Endodermal cell (in vitro differentiated cells): ENCODE measurements at regions not wholly inside any gene's neighbourhood (a gene's known extent, or its start where the extent isn't known, plus 50 kb on each side); places are given as distances from the start of the nearest gene placed in this dataset.

ENCODE experiments used
- DNase-seq: peaks from one replicate; pipeline ENCODE4 v3.0.0-alpha.2; 2017
- H3K27ac ChIP-seq: 2 replicates; pipeline ENCODE4 v1.5.1; 2013; ENCODE audit warnings: mild to moderate bottlenecking, low read depth, low read length, moderate library complexity
- H3K27me3 ChIP-seq: 2 replicates; pipeline ENCODE4 v1.6.1; 2013; ENCODE audit warnings: mild to moderate bottlenecking, low read length, moderate library complexity; ENCODE audit not compliant: insufficient read depth, control insufficient read depth, poor library complexity, severe bottlenecking
- H3K36me3 ChIP-seq: 2 replicates; pipeline ENCODE4 v1.7.0; 2013; ENCODE audit warnings: mild to moderate bottlenecking, low read length, moderate library complexity; ENCODE audit not compliant: control insufficient read depth, insufficient read depth
- H3K4me1 ChIP-seq: one replicate; pipeline ENCODE4 v1.7.0; 2013; ENCODE audit warnings: low read length; ENCODE audit not compliant: control insufficient read depth, insufficient read depth
- H3K4me3 ChIP-seq: 2 replicates; pipeline ENCODE4 v1.5.1; 2013; ENCODE audit warnings: mild to moderate bottlenecking, low read length, moderate library complexity
- H3K9ac ChIP-seq: 2 replicates; pipeline ENCODE4 v1.6.1; 2013; ENCODE audit warnings: mild to moderate bottlenecking, low read length, moderate library complexity; ENCODE audit not compliant: poor library complexity, severe bottlenecking; ENCODE audit errors: extremely low read depth
- H3K9me3 ChIP-seq: 2 replicates; pipeline ENCODE4 v1.6.1; 2013; ENCODE audit warnings: mild to moderate bottlenecking, low read length, moderate library complexity; ENCODE audit not compliant: control insufficient read depth
- H3K27ac Mint-ChIP-seq: 2 replicates; pipeline ENCODE4 v1.8.0; 2020; ENCODE audit warnings: mixed read lengths
- H3K27me3 Mint-ChIP-seq: 2 replicates; pipeline ENCODE4 v1.8.0; 2021; ENCODE audit warnings: mild to moderate bottlenecking, mixed read lengths; ENCODE audit not compliant: insufficient read depth
- H3K36me3 Mint-ChIP-seq: 2 replicates; pipeline ENCODE4 v1.8.0; 2020; ENCODE audit warnings: low read depth, mixed read lengths
- H3K4me1 Mint-ChIP-seq: 2 replicates; pipeline ENCODE4 v1.8.0; 2020; ENCODE audit warnings: mixed read lengths
- H3K4me3 Mint-ChIP-seq: 2 replicates; pipeline ENCODE4 v1.8.0; 2020; ENCODE audit warnings: mild to moderate bottlenecking, moderate library complexity, mixed read lengths
- H3K9me3 Mint-ChIP-seq: 2 replicates; pipeline ENCODE4 v1.8.0; 2020; ENCODE audit warnings: mild to moderate bottlenecking, mixed read lengths
- WGBS, 2 experiments: methylation state at CpG; one replicate each; pipeline versions ENCODE4 v1.1.5 to v1.1.7; 2013; ENCODE audit warnings: missing lambda C conversion rate in 2 of 2, mixed read lengths in 1 of 2; ENCODE audit not compliant: insufficient coverage in 1 of 2, insufficient read length in 1 of 2; 5-methylcytosine and 5-hydroxymethylcytosine counted together
- TF ChIP-seq, protein P1 (sequence below): fragments of 200-600 bp; sonication (generic); conservative IDR thresholded peaks from 2 replicates; pipeline ENCODE4 v1.5.0; 2021; ENCODE audit warnings: antibody characterized with exemption, mild to moderate bottlenecking

- WGBS, 2 experiments, result 90% methylated on average over 1 of the region's 1 CpG; no CpG with 5 or more reads in 1 of the 2 experiments
Measured at GRCh38 chr5:86686046-86686445, 68.3 kb downstream of the COX7C start.

GRCh38 chr5:86688406-86688805, 70.7 kb downstream of the COX7C start:
- Mint-ChIP-seq H3K4me1 (peaks cover 5% of the 10 kb centered on the region), H3K9me3 (no peaks in the 10 kb centered on the region), H3K27me3 (no peaks in the 10 kb centered on the region), H3K27ac (no peak overlapping the region), H3K36me3 (no peaks in the 10 kb centered on the region), H3K4me3 (no peak overlapping the region)
- Histone ChIP-seq H3K9me3 (no peaks in the 10 kb centered on the region), H3K36me3 (no peaks in the 10 kb centered on the region), H3K4me3 (no peak overlapping the region), H3K27me3 (no peaks in the 10 kb centered on the region), H3K4me1 (no peaks in the 10 kb centered on the region), H3K27ac (no peak overlapping the region), H3K9ac (no peak overlapping the region)
- 96 to 100% methylated on average over 1 of the region's 2 CpGs for WGBS, 2 experiments
- TF ChIP-seq, protein P1, sequence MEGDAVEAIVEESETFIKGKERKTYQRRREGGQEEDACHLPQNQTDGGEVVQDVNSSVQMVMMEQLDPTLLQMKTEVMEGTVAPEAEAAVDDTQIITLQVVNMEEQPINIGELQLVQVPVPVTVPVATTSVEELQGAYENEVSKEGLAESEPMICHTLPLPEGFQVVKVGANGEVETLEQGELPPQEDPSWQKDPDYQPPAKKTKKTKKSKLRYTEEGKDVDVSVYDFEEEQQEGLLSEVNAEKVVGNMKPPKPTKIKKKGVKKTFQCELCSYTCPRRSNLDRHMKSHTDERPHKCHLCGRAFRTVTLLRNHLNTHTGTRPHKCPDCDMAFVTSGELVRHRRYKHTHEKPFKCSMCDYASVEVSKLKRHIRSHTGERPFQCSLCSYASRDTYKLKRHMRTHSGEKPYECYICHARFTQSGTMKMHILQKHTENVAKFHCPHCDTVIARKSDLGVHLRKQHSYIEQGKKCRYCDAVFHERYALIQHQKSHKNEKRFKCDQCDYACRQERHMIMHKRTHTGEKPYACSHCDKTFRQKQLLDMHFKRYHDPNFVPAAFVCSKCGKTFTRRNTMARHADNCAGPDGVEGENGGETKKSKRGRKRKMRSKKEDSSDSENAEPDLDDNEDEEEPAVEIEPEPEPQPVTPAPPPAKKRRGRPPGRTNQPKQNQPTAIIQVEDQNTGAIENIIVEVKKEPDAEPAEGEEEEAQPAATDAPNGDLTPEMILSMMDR, result no peak
- DNase-seq, result no peak

More at GRCh38 chr5:86686046-86686445, 68.3 kb downstream of the COX7C start:
- Histone ChIP-seq H3K4me3 (no peak overlapping the region), H3K9ac (no peak overlapping the region), H3K4me1 (peaks cover 6% of the 10 kb centered on the region), H3K9me3 (no peaks in the 10 kb centered on the region), H3K36me3 (no peaks in the 10 kb centered on the region), H3K27me3 (no peaks in the 10 kb centered on the region), H3K27ac (no peak overlapping the region)
- TF ChIP-seq, protein P1, result no peak
- Mint-ChIP-seq H3K9me3 (no peaks in the 10 kb centered on the region), H3K27ac (no peak overlapping the region), H3K36me3 (no peaks in the 10 kb centered on the region), H3K4me1 (peaks cover 10% of the 10 kb centered on the region), H3K27me3 (no peaks in the 10 kb centered on the region), H3K4me3 (no peak overlapping the region)
- no peak for DNase-seq

- H3K9me3 Mint-ChIP-seq, result no peaks in the 10 kb centered on the region
- no peak overlapping the region for H3K27ac Mint-ChIP-seq
- no peak overlapping the region for H3K4me3 Mint-ChIP-seq
- TF ChIP-seq, protein P1, result no peak
- no peaks in the 10 kb centered on the region for H3K27me3 Mint-ChIP-seq
- Histone ChIP-seq H3K9ac (no peak overlapping the region), H3K4me1 (no peaks in the 10 kb centered on the region), H3K27me3 (no peaks in the 10 kb centered on the region), H3K27ac (no peak overlapping the region), H3K9me3 (no peaks in the 10 kb centered on the region), H3K4me3 (no peak overlapping the region), H3K36me3 (no peaks in the 10 kb centered on the region)
- 88 to 90% methylated on average over 1 of the region's 1 CpG for WGBS, 2 experiments
- peaks cover 5% of the 10 kb centered on the region for H3K4me1 Mint-ChIP-seq
- DNase-seq, result no peak
- H3K36me3 Mint-ChIP-seq, result no peaks in the 10 kb centered on the region
Measured at GRCh38 chr5:86689103-86689729, 71.5 kb downstream of the COX7C start.
